ENCODE measurements at regions not wholly inside any gene's neighbourhood (a gene's known extent, or its start where the extent isn't known, plus 50 kb on each side); places are given as distances from the start of the nearest gene placed in this dataset.

- TF ChIP-seq POLR2A (IDR thresholded peaks at IDR 0.05), result no peak
- TF ChIP-seq CTCF (IDR thresholded peaks at IDR 0.05), result no peak
Measured at GRCh38 chr4:110787707-110788106, 164.8 kb upstream of the PITX2 start.

Measured in right lobe of liver (tissue), 4 donors.